ENCODE measurements at regions not wholly inside any gene's neighbourhood (a gene's known extent, or its start where the extent isn't known, plus 50 kb on each side); places are given as distances from the start of the nearest gene placed in this dataset.

GRCh38 chr4:27913738-27914137 is 1053.1 kb downstream of the STIM2 start:
- SMC1A ChIA-PET (ENCODE audit: uncharacterized antibody, unreplicated experiment), result no interaction called here
- Histone ChIP-seq H3K4me2 (ENCODE audit: control insufficient read depth, insufficient read depth) (no peak overlapping the region), H3K9me3 (replicated peaks; ENCODE audit: control insufficient read depth, insufficient read depth, low read length) (no peaks in the 10 kb centered on the region), H3K9ac (ENCODE audit: control insufficient read depth, insufficient read depth, low read length) (no peak overlapping the region), H3K79me2 (ENCODE audit: control insufficient read depth, insufficient read depth, low read length) (no peaks in the 10 kb centered on the region), H3K27me3 (replicated peaks in 1 of 2; ENCODE audit: control insufficient read depth in 2 of 2, insufficient read depth in 2 of 2, low read length in 1 of 2) (no peaks in the 10 kb centered on the region), H3K4me1 (ENCODE audit: control insufficient read depth, insufficient read depth, low read length) (no peaks in the 10 kb centered on the region), H3K36me3 (ENCODE audit: control insufficient read depth in 2 of 2, insufficient read depth in 2 of 2, low read length in 1 of 2) (no peaks in the 10 kb centered on the region), H3K4me3 (no peak overlapping the region), H2AFZ (ENCODE audit: control insufficient read depth, low read depth, low read length) (no peak overlapping the region), H3K27ac (ENCODE audit: control insufficient read depth, insufficient read depth) (no peak overlapping the region), H4K20me1 (ENCODE audit: control insufficient read depth, insufficient read depth) (no peaks in the 10 kb centered on the region)
- intact Hi-C loops (cut with micrococcal nuclease; ENCODE audit: unreplicated experiment), result no loop called here
- FAIRE-seq (no peak), DNase-seq (ENCODE audit: low read depth, low spot score) (no peak), ATAC-seq (no peak)
- in situ Hi-C loops (cut with MboI), result no loop called here
- CTCF ChIA-PET, result no interaction called here
- 0% methylated on average over 1 of the region's 1 CpG for WGBS (ENCODE audit: insufficient coverage, insufficient replicate concordance, low lambda C conversion rate, missing lambda C conversion rate)
- BruUV-seq (replicated peaks), result no TSS peak
- RAD21 ChIA-PET (ENCODE audit: unreplicated experiment), result no interaction called here
- TF ChIP-seq ZBTB4 (CRISPR knock-in tag; IDR thresholded peaks at IDR 0.05) (no peak), SIX5 (IDR thresholded peaks at IDR 0.05; ENCODE audit: low read depth, low read length, severe bottlenecking) (no peak), MXI1 (IDR thresholded peaks at IDR 0.05; ENCODE audit: low read depth, low read length) (no peak), CHD2 (IDR thresholded peaks at IDR 0.05; ENCODE audit: borderline replicate concordance, low read depth, low read length) (no peak), HDAC2 (IDR thresholded peaks at IDR 0.05) (no peak), NR2C1 (IDR thresholded peaks at IDR 0.05) (no peak), IKZF2 (IDR thresholded peaks at IDR 0.05) (no peak), CREM (IDR thresholded peaks at IDR 0.05; ENCODE audit: low read depth) (no peak), MYC (IDR thresholded peaks at IDR 0.05; ENCODE audit: insufficient read depth, insufficient read length, insufficient replicate concordance, low read length, severe bottlenecking) (no peak), MEF2A (IDR thresholded peaks at IDR 0.05; ENCODE audit: insufficient read depth, low read depth, low read length) (no peak), BMI1 (IDR thresholded peaks at IDR 0.05; ENCODE audit: borderline replicate concordance) (no peak), NFYA (IDR thresholded peaks at IDR 0.05; ENCODE audit: borderline replicate concordance, low read depth, low read length) (no peak), MYB (IDR thresholded peaks at IDR 0.05; ENCODE audit: borderline replicate concordance, low read depth, low read length) (no peak), ZNF217 (IDR thresholded peaks at IDR 0.05) (no peak), EGR1 (IDR thresholded peaks at IDR 0.05; ENCODE audit: borderline replicate concordance in 1 of 2, low read depth in 2 of 2, low read length in 2 of 2) (no peak), SRF (IDR thresholded peaks at IDR 0.05; ENCODE audit: low read depth in 2 of 2, low read length in 2 of 2) (no peak)
- TF ChIP-seq, protein P1, sequence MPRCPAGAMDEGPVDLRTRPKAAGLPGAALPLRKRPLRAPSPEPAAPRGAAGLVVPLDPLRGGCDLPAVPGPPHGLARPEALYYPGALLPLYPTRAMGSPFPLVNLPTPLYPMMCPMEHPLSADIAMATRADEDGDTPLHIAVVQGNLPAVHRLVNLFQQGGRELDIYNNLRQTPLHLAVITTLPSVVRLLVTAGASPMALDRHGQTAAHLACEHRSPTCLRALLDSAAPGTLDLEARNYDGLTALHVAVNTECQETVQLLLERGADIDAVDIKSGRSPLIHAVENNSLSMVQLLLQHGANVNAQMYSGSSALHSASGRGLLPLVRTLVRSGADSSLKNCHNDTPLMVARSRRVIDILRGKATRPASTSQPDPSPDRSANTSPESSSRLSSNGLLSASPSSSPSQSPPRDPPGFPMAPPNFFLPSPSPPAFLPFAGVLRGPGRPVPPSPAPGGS (IDR thresholded peaks at IDR 0.05; ENCODE audit: borderline replicate concordance, insufficient read depth, low read depth, low read length, poor library complexity, severe bottlenecking), result no peak
- POLR2A ChIA-PET, result no interaction called here

Measured in GM12878 (cell line).